PC-9 (cell line): ENCODE measurements at regions not wholly inside any gene's neighbourhood (a gene's known extent, or its start where the extent isn't known, plus 50 kb on each side); places are given as distances from the start of the nearest gene placed in this dataset.

ENCODE experiments used
- CTCF ChIP-seq: fragments of 200-600 bp; sonication (generic); conservative IDR thresholded peaks from 2 replicates; pipeline ENCODE4 v1.6.1; 2017; ENCODE audit warnings: mixed run types, antibody characterized with exemption, mild to moderate bottlenecking, moderate library complexity
- EZH2 ChIP-seq: fragments of 200-600 bp; sonication (generic); IDR thresholded peaks from 2 replicates; pipeline ENCODE4 v1.8.0; 2017; ENCODE audit warnings: antibody characterized with exemption, low read depth

- TF ChIP-seq EZH2 (no peak), CTCF (no peak)
These were observed 156.4 kb upstream of the COL21A1 start for GRCh38 chr6:56403745-56404144.
